Osteocyte (in vitro differentiated cells): ENCODE measurements at regions not wholly inside any gene's neighbourhood (a gene's known extent, or its start where the extent isn't known, plus 50 kb on each side); places are given as distances from the start of the nearest gene placed in this dataset.

ENCODE experiments used
- DNase-seq: peaks from one replicate; pipeline ENCODE4 v3.0.0; 2021; ENCODE audit warnings: mixed read lengths; ENCODE audit not compliant: unreplicated experiment; ENCODE audit errors: extremely low spot score
- H3K27ac Mint-ChIP-seq: one replicate; pipeline ENCODE4 v1.8.0; 2021; ENCODE audit warnings: mild to moderate bottlenecking, mixed read lengths; ENCODE audit not compliant: unreplicated experiment
- H3K27me3 Mint-ChIP-seq: one replicate; pipeline ENCODE4 v1.8.0; 2021; ENCODE audit warnings: mixed read lengths; ENCODE audit not compliant: unreplicated experiment
- H3K36me3 Mint-ChIP-seq: one replicate; pipeline ENCODE4 v1.8.0; 2021; ENCODE audit warnings: mixed read lengths; ENCODE audit not compliant: unreplicated experiment
- H3K4me1 Mint-ChIP-seq: one replicate; pipeline ENCODE4 v1.8.0; 2021; ENCODE audit warnings: mixed read lengths; ENCODE audit not compliant: unreplicated experiment
- H3K4me3 Mint-ChIP-seq: one replicate; pipeline ENCODE4 v1.8.0; 2021; ENCODE audit warnings: mild to moderate bottlenecking, moderate library complexity, mixed read lengths; ENCODE audit not compliant: unreplicated experiment
- H3K9me3 Mint-ChIP-seq: one replicate; pipeline ENCODE4 v1.8.0; 2021; ENCODE audit warnings: mixed read lengths; ENCODE audit not compliant: unreplicated experiment
- TF ChIP-seq, protein P1 (sequence below): fragments of 200-600 bp; sonication (generic); IDR thresholded peaks from 2 replicates; pipeline ENCODE4 v1.5.0; 2021; ENCODE audit warnings: antibody characterized with exemption, mild to moderate bottlenecking, moderate library complexity

DNA sequence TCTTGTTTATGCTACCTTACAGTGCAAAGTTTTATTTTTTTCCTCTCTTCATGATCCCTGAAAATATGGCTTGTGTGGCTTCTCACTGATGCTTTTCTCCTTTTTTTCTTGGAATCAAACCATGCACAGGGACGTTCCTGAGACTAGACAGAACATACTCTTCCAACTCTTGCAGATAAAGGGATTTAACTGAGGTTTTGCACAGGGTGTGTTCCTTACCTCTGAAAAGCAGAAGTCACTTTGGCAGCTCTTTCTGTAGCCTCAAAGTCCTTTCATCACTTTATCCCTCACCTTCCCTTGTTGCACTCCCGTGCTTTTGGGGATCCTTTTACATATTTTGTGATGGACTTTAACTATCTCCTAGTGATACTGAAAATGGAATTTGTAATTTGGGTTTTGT is 300.1 kb downstream of the SPRY1 start:
- H3K4me3 Mint-ChIP-seq, result no peak overlapping the region
- no peaks in the 10 kb centered on the region for H3K27me3 Mint-ChIP-seq
- H3K4me1 Mint-ChIP-seq, result peaks cover 23% of the 10 kb centered on the region
- TF ChIP-seq, protein P1, sequence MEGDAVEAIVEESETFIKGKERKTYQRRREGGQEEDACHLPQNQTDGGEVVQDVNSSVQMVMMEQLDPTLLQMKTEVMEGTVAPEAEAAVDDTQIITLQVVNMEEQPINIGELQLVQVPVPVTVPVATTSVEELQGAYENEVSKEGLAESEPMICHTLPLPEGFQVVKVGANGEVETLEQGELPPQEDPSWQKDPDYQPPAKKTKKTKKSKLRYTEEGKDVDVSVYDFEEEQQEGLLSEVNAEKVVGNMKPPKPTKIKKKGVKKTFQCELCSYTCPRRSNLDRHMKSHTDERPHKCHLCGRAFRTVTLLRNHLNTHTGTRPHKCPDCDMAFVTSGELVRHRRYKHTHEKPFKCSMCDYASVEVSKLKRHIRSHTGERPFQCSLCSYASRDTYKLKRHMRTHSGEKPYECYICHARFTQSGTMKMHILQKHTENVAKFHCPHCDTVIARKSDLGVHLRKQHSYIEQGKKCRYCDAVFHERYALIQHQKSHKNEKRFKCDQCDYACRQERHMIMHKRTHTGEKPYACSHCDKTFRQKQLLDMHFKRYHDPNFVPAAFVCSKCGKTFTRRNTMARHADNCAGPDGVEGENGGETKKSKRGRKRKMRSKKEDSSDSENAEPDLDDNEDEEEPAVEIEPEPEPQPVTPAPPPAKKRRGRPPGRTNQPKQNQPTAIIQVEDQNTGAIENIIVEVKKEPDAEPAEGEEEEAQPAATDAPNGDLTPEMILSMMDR, result no peak
- no peak for DNase-seq
- no peak overlapping the region for H3K27ac Mint-ChIP-seq
- no peaks in the 10 kb centered on the region for H3K36me3 Mint-ChIP-seq
- H3K9me3 Mint-ChIP-seq, result no peaks in the 10 kb centered on the region

DNA sequence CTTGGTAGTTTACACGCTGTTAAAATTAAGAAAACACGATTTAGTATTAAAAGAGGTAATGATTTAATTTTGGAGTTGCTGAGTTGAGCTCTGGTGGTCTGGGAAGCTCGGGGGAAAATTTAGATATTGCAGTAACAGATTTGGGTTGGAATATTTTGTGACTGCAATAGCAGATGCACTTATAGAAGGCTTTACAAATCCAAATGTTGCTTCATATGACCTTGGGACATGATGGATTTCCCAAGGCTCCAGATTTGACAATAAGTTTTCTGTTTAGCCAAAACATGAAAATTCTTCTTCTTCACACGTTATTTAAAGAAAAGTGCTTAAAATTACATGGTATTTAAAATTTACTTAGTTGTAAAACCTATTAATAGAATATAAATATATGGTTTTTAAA is 302.0 kb downstream of the SPRY1 start:
- no peak for DNase-seq
- Mint-ChIP-seq H3K4me3 (no peak overlapping the region), H3K36me3 (no peaks in the 10 kb centered on the region), H3K27me3 (no peaks in the 10 kb centered on the region), H3K4me1 (peaks cover 25% of the 10 kb centered on the region), H3K27ac (no peak overlapping the region), H3K9me3 (no peaks in the 10 kb centered on the region)
- TF ChIP-seq, protein P1, result no peak

DNA sequence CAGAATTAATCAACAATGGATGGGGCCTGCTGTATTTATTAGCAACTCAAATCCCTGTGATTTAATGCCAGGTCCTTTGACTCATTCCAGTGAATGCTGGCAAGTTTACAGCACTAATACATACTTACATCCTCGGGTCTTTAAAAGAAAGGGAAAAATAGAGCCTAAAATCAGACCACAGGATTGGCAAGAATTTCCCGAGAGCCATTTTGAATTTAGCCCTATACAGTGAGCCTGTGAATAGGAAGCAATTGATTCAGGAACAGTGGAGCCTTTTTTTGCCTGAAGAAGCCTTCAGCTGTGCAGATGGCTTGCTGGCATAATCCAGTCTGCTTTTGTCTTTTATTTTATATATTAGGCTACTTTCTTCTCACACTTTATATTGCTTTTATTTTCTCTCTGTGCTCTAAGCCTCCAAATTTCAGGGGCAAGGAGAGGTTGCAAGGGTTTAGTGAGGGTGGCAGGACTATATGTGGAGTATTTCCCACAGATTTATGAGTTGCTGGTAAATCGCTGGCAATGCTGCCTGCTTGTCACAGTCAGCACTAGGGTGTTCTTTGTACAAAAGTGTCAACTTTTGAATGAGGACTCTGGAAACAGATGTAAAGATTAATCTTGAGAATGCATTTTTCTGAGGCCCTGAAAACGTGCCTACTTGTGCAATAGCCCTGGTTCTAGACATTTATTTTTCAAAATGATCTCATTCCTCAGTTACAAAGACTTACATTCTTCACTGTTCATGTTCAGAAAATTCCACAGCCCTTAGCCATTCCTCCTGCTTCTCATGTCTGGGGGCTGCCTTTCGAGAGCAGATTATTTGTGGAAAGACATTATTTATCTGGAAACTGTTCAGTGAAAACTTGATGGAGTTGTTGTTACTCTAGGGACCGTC is 303.5 kb downstream of the SPRY1 start:
- Mint-ChIP-seq H3K27me3 (no peaks in the 10 kb centered on the region), H3K27ac (peak overlapping the region; percentile 94), H3K4me3 (no peak overlapping the region), H3K36me3 (no peaks in the 10 kb centered on the region), H3K4me1 (peaks cover 30% of the 10 kb centered on the region), H3K9me3 (no peaks in the 10 kb centered on the region)
- TF ChIP-seq, protein P1, result no peak
- DNase-seq, result no peak

GRCh38 chr4:123701131-123701575 is 304.6 kb downstream of the SPRY1 start:
- TF ChIP-seq, protein P1, result no peak
- H3K9me3 Mint-ChIP-seq, result no peaks in the 10 kb centered on the region
- no peaks in the 10 kb centered on the region for H3K27me3 Mint-ChIP-seq
- H3K4me1 Mint-ChIP-seq, result peaks cover 30% of the 10 kb centered on the region
- peak overlapping the region; percentile 94 for H3K27ac Mint-ChIP-seq
- no peak overlapping the region for H3K4me3 Mint-ChIP-seq
- DNase-seq, result no peak
- H3K36me3 Mint-ChIP-seq, result no peaks in the 10 kb centered on the region

GRCh38 chr4:123705419-123705818 is 308.8 kb downstream of the SPRY1 start:
- TF ChIP-seq, protein P1, result no peak
- peaks cover 20% of the 10 kb centered on the region for H3K4me1 Mint-ChIP-seq
- H3K27ac Mint-ChIP-seq, result no peak overlapping the region
- H3K27me3 Mint-ChIP-seq, result no peaks in the 10 kb centered on the region
- no peak overlapping the region for H3K4me3 Mint-ChIP-seq
- no peaks in the 10 kb centered on the region for H3K9me3 Mint-ChIP-seq
- no peaks in the 10 kb centered on the region for H3K36me3 Mint-ChIP-seq
- no peak for DNase-seq
